Left renal pelvis (tissue), 4 donors: ENCODE measurements at regions not wholly inside any gene's neighbourhood (a gene's known extent, or its start where the extent isn't known, plus 50 kb on each side); places are given as distances from the start of the nearest gene placed in this dataset.

Experiments used
- DNase-seq, 4 donors: peaks; one replicate each; pipeline ENCODE4 v3.0.0-alpha.2; 2013; ENCODE audit warnings: low read depth in 4 of 4, low spot score in 3 of 4

DNA sequence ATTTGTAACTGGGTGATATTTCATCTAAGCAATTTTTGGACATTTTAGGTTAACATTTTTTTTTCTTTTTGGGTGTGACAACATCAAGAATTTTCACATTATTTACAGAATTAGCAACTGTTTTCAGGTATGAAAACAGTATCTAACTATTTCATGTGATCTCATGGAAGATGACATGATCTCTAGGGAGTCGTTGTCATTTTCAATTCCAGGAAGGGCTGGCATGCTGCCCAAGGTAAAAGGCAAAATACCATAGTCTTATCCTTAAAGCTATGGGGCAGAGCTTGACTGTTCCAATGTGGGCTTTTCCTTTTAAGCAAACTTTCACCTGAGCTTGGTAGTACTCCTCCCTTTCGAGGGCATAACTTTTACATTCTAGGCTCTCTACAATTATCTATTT lies 443.7 kb downstream of the DSEL start:
- no peak for DNase-seq

DNA sequence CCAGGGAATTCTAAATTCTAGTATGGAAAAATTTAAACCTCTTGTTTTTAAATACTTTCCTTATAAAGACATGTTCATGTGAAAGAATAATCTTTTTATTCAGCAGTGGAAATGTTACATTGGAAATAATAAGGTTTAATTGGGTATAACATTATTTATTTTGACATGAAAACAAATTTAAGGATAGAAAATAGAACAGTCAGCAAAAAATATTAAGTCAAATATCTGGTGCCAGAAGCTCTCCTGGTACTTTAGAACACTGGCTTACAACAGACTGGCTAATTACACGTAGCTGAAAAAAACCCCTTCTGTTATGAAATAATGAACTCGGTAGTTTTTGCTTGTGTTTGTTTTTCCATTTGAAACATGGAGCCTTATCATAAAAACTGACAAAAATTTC lies 447.9 kb downstream of the DSEL start:
- DNase-seq = no peak

GRCh38 chr18:67047334-67047733 lies 443.4 kb upstream of the CDH19 start:
- DNase-seq = no peak

DNA sequence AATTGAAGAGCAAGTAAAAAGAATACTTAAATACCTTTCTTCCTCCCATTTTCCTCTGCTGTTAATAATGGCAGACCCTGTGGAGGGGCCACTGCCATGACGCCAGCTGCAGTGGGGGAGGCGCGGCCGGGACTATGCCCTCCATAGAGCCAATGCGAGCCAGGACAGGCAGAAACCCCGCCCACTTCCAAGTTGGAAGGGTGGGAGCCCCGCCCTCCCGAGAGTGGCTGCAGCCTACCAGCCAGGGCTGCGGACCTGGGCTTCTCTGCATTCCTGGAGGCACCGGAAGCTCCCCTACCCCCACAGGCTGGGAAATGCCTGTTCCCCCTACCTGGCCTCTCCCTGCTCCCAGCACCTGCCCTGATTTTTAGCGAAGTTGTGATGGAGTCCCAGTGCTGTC lies 439.4 kb upstream of the CDH19 start:
- no peak for DNase-seq

GRCh38 chr18:67041334-67041733 lies 437.4 kb upstream of the CDH19 start:
- no peak for DNase-seq

DNA sequence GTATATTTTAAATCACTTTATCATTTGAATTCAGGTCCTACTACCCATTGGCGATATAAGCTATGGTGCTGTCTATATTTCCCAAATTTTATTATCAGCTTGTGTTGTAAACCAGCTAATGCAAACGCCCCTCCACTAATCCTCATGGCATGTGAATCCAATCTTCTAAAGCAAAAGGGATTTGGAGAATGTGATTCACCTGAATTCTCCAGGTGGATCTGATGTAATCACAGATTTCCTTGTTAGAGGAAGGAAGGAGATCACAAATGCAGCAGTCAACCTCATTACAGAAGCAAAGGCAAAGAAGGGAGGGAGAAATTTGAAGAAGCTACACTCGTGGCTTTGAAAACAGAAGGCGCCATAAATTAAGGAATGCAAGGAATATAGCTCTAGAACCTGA lies 431.1 kb upstream of the CDH19 start:
- DNase-seq = no peak

DNA sequence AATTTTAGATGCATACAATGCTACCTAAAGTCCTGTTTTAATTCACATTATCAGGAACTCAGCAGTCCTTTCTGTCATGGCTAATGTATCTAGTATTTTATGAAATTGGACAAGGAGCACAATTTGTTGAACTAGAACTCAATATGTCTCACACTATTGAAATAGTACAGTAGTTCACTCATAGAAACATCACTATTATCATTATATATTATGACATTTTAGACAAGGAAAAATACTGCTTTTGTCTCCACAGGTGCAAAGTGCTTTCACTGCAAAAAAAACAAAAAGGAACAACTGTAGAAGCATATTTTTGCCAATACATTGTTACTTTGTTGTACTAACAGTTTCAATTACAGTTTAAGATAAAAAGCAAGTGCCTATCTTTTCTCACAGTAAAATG lies 419.2 kb upstream of the CDH19 start:
- no peak for DNase-seq

DNA sequence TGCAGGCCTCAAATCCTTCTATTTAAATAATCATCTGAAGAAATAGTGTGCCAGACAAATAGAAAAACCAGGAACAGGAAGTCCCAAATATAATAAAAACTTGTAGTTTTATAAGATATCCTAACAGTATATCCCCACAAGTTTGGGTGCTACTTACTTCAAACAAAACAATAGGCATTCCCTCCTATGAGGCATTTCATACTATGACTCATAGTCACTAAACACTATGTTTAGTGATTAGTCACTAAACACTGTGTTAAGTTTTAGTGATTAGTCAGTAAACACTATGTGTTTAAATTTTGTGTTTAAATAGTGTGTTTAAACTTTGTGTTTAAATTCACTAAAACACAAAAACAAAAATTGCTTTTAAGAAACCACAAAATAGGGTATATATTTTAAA lies 407.0 kb upstream of the CDH19 start:
- DNase-seq = no peak

DNA sequence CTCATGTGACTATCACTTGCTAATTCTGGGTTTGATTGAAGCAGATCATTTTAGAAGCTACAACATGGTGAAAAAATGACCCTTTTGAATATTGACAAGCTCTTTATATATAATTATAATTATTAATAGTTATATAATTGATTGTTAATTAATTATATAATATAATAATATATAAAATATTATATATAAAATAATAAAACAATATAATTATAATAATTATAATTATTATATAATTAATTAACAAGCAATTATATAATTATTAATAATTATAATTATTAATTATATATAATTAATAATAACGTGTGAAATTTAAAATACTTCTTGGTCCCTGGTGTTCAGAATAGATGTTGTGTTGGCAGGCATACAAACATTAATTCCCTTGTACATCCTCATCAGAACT lies 404.1 kb upstream of the CDH19 start:
- DNase-seq = no peak

DNA sequence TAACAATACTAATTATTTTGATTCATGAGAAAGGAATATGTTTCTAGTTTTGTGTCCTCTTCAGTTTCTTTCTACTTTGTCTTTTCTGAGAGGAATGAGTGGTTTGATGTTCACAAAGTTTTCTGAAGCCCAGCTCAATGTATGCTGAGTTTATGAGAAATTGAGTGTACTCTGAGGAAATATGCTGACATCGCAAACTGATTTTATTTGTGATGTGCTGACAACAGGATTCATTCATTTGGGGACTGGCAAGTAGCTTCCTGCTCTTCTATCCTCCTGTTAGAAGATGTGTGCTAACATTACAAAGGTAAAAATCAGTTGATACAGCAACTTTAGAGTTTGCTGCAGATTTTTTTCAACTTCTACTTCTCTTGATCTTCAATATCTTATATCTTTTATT lies 403.2 kb upstream of the CDH19 start:
- no peak for DNase-seq

- DNase-seq = no peak
These were observed 397.2 kb upstream of the CDH19 start for GRCh38 chr18:67001052-67001451.

- no peak for DNase-seq
These were observed 395.1 kb upstream of the CDH19 start for GRCh38 chr18:66999003-66999402.

GRCh38 chr18:66995270-66995669 lies 391.4 kb upstream of the CDH19 start:
- DNase-seq = no peak

DNA sequence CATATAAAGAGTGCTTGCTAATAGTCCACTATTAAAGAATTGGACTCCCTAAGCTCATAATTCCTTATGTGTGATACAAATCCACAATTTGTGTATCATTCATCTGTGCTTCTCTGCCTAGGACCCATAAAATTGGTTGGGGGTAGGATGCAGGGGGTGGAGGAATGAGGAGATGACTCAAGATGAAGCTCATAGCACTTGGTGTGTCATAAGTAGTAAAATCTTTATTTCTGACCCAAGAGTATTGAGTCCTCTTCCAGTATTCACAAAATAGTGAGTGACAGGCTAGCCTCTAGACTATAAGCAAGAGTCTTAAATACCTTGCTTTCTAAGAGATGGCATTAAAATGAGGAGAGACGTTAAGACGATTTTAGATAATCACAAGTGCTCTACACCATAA lies 390.9 kb upstream of the CDH19 start:
- DNase-seq = no peak

- no peak for DNase-seq
These were observed 389.6 kb upstream of the CDH19 start for GRCh38 chr18:66993492-66993891.

DNA sequence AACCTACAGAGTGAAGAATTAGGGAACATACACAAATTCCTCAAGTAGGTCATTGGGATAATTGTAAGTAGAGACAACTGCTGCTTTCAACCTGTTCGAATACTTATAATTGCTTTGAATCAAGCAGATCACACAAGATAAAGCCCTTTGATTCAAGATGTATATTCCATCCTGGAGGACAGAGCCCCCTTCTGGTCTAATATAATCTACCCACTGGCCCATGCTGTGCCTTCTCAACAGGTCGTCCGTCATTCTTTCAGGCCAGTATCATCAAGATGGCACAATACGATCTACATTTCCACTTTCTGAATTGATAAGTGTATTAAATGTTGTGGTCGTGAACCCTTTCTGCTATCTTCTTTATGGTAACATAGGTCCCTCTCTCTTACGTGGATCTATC lies 387.0 kb upstream of the CDH19 start:
- no peak for DNase-seq

- no peak for DNase-seq
These were observed 375.1 kb upstream of the CDH19 start for GRCh38 chr18:66979009-66979408.

DNA sequence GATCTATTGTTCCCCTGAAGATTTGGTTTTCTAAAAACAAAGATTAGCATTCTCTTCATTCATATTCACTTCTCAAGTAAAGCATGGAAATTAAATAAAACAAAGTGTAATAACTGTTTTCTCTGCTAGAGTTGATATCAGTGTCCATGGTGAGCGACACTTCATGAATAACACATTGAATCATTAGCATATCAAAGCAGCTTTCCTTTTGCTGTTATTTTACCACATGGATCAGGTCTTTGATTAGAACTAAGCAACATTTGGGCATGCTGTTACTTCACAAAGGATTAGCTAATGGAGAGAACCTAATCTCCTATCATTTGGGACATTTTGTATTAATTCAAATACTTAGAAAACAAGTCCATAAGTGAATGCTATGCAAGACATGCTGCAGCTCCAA lies 368.8 kb upstream of the CDH19 start:
- no peak for DNase-seq

DNA sequence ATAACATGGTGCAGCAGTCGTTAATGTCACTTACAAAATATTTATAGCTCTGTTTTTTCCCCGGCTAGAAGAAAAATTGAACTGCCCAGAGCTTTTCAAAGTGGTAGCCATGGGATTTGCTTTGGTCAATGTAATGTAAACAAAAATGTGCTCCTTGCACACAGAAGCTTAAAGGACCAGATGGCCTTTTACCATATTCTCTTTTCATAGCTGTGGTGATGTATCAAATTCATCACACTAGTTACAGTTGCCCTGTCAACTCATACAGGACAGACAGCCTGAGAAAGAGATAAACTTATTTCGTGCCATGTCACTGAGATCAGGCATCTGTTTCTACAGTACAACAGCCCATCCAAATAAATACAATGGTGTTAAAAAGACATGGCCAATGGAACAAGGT lies 368.1 kb upstream of the CDH19 start:
- no peak for DNase-seq

DNA sequence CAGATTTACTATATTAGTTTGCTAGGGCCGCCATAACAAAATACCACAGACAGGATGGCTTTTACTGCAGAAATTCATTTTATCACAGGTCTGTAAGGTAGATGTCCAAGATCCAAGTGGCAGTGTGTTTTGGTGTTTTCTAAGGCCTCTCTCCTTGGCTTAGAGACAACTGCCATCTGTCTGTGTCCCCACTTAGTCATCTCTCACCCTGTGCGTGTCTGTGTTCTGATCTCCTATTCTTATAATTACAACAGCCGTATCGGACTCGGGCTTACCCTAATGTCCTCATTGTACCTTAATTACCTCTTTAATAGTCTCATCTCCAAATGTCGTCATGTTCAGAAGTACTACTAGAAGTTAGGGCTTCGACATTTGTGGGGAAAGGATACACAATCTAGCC lies 362.3 kb upstream of the CDH19 start:
- DNase-seq = no peak

- DNase-seq = no peak
These were observed 354.4 kb upstream of the CDH19 start for GRCh38 chr18:66958309-66958708.

- no peak for DNase-seq
These were observed 347.9 kb upstream of the CDH19 start for GRCh38 chr18:66951750-66952149.

DNA sequence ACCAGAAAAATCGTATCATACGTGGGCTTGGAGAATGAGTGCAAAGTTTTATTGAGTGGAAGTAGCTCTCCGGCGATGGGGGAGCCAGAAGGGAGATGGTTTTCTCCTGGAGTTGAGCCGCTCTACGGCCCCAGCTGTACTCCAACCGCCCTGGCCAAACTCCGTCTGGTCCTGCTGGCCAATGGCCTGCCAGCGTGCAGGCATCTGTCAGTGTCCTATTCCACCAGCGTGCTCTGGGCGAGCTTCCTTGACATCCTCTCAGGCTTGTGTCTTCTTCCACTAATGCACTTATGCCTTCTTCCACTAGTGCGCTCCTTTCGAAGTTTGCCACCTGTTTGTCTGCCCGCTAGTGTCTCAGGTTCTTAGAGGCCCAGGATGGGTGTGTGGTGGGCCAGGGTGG lies 345.5 kb upstream of the CDH19 start:
- no peak for DNase-seq

- no peak for DNase-seq
These were observed 333.7 kb upstream of the CDH19 start for GRCh38 chr18:66937546-66937945.
